Fibroblast of lung (primary cell): ENCODE measurements at regions not wholly inside any gene's neighbourhood (a gene's known extent, or its start where the extent isn't known, plus 50 kb on each side); places are given as distances from the start of the nearest gene placed in this dataset.

ENCODE experiments used
- DNase-seq, 2 donors: peaks; one replicate each; pipeline versions ENCODE4 v3.0.0 to v3.0.0-alpha.2; 2010; ENCODE audit warnings: low read depth in 2 of 2
- H2AFZ ChIP-seq: 2 replicates; pipeline ENCODE4 v1.5.1; 2012; ENCODE audit warnings: low read length, control low read depth, inconsistent platforms
- H3K27ac ChIP-seq: 2 replicates; pipeline ENCODE4 v1.5.1; 2011; ENCODE audit warnings: low read length, control low read depth; ENCODE audit not compliant: insufficient read depth
- H3K27me3 ChIP-seq: 2 replicates; pipeline ENCODE4 v1.5.1; 2011; ENCODE audit warnings: mild to moderate bottlenecking, low read length; ENCODE audit not compliant: control insufficient read depth, insufficient read depth
- H3K36me3 ChIP-seq: 2 replicates; pipeline ENCODE4 v1.5.1; 2011; ENCODE audit warnings: low read length; ENCODE audit not compliant: control insufficient read depth, insufficient read depth
- H3K4me1 ChIP-seq: 2 replicates; pipeline ENCODE4 v1.5.1; 2011; ENCODE audit warnings: low read length; ENCODE audit not compliant: control insufficient read depth, insufficient read depth; ENCODE audit errors: extremely low read depth
- H3K4me2 ChIP-seq: 2 replicates; pipeline ENCODE4 v1.5.1; 2011; ENCODE audit warnings: low read length, control low read depth; ENCODE audit not compliant: insufficient read depth; ENCODE audit errors: extremely low read depth
- H3K4me3 ChIP-seq, 4 experiments: fragments of 200-600 bp in 1 of 4; sonication (generic) in 1 of 4; replicated peaks in 1 of 4; 2 replicates each; pipeline ENCODE4 v1.5.1; 2011 to 2016; ENCODE audit warnings: low read length in 4 of 4, low read depth in 3 of 4, mild to moderate bottlenecking in 3 of 4, control low read depth in 2 of 4, inconsistent platforms in 1 of 4, mixed read lengths in 1 of 4; ENCODE audit not compliant: insufficient read depth in 1 of 4; ENCODE audit errors: control extremely low read depth in 1 of 4
- H3K79me2 ChIP-seq: 2 replicates; pipeline ENCODE4 v1.5.1; 2012; ENCODE audit warnings: mild to moderate bottlenecking, low read length, inconsistent platforms; ENCODE audit not compliant: control insufficient read depth, insufficient read depth
- H3K9ac ChIP-seq: 2 replicates; pipeline ENCODE4 v1.5.1; 2011; ENCODE audit warnings: mild to moderate bottlenecking, low read length, control low read depth; ENCODE audit not compliant: insufficient read depth
- H3K9me3 ChIP-seq: 2 replicates; pipeline ENCODE4 v1.5.1; 2012; ENCODE audit warnings: low read depth, low read length; ENCODE audit not compliant: control insufficient read depth, insufficient read depth
- H4K20me1 ChIP-seq: 2 replicates; pipeline ENCODE4 v1.5.1; 2011; ENCODE audit warnings: low read length; ENCODE audit not compliant: control insufficient read depth, insufficient read depth; ENCODE audit errors: extremely low read depth
- CTCF ChIP-seq, 2 donors: IDR thresholded peaks in 1 of 2; conservative IDR thresholded peaks in 1 of 2; 1 replicate in 1 of 2; 2 replicates in 1 of 2; pipeline ENCODE4 v1.5.1; 2011 to 2012; ENCODE audit warnings: low read length in 2 of 2, control low read depth in 1 of 2, inconsistent platforms in 1 of 2, low read depth in 1 of 2, mild to moderate bottlenecking in 1 of 2
- EZH2 ChIP-seq: IDR thresholded peaks from 2 replicates; pipeline ENCODE4 v1.5.1; 2012; ENCODE audit warnings: low read length, control low read depth, mild to moderate bottlenecking; ENCODE audit errors: missing control alignments

GRCh38 chr2:58568901-58569300 lies 327.8 kb upstream of the FANCL start:
- Histone ChIP-seq H3K27me3 (no peaks in the 10 kb centered on the region), H3K36me3 (no peaks in the 10 kb centered on the region), H3K27ac (no peak overlapping the region), H3K9me3 (no peaks in the 10 kb centered on the region), H3K79me2 (no peaks in the 10 kb centered on the region), H3K4me2 (no peak overlapping the region), H2AFZ (no peak overlapping the region), H4K20me1 (no peaks in the 10 kb centered on the region), H3K4me1 (no peaks in the 10 kb centered on the region), H3K4me3 (no peak overlapping the region), H3K9ac (no peak overlapping the region)
- no peak for DNase-seq
- TF ChIP-seq CTCF (conservative IDR thresholded peaks at IDR 0.05 in 1 of 2, IDR thresholded peaks at IDR 0.05 in 1 of 2; ENCODE audit: low read depth in 1 of 2, low read length in 2 of 2), result no peak
- TF ChIP-seq EZH2, result no peak

- H3K9ac ChIP-seq, result no peak overlapping the region
- H3K36me3 ChIP-seq, result no peaks in the 10 kb centered on the region
- no peak overlapping the region for H3K4me2 ChIP-seq
- DNase-seq, result peak in 1 of 2 donors; percentile 80
- no peak overlapping the region for H2AFZ ChIP-seq
- no peaks in the 10 kb centered on the region for H4K20me1 ChIP-seq
- no peaks in the 10 kb centered on the region for H3K4me1 ChIP-seq
- H3K4me3 ChIP-seq, result no peak overlapping the region
- H3K79me2 ChIP-seq, result no peaks in the 10 kb centered on the region
- H3K27me3 ChIP-seq, result no peaks in the 10 kb centered on the region
- TF ChIP-seq CTCF (conservative IDR thresholded peaks at IDR 0.05 in 1 of 2, IDR thresholded peaks at IDR 0.05 in 1 of 2; ENCODE audit: low read depth in 1 of 2, low read length in 2 of 2) (no peak), EZH2 (no peak)
- no peaks in the 10 kb centered on the region for H3K9me3 ChIP-seq
- no peak overlapping the region for H3K27ac ChIP-seq
Measured at GRCh38 chr2:58562276-58562675, 321.2 kb upstream of the FANCL start.

GRCh38 chr2:58560531-58560930 lies 319.4 kb upstream of the FANCL start:
- Histone ChIP-seq H3K4me1 (no peaks in the 10 kb centered on the region), H3K4me2 (no peak overlapping the region), H3K27me3 (no peaks in the 10 kb centered on the region), H3K9ac (no peak overlapping the region), H2AFZ (no peak overlapping the region), H4K20me1 (no peaks in the 10 kb centered on the region), H3K36me3 (no peaks in the 10 kb centered on the region), H3K79me2 (no peaks in the 10 kb centered on the region), H3K4me3 (no peak overlapping the region), H3K9me3 (no peaks in the 10 kb centered on the region), H3K27ac (no peak overlapping the region)
- TF ChIP-seq CTCF (conservative IDR thresholded peaks at IDR 0.05 in 1 of 2, IDR thresholded peaks at IDR 0.05 in 1 of 2; ENCODE audit: low read depth in 1 of 2, low read length in 2 of 2) (no peak), EZH2 (no peak)
- peak in 1 of 2 donors; percentile 42 for DNase-seq
